CD4-positive, alpha-beta T cell treated with Interleukin-15 for 1 hour (primary cell): ENCODE measurements at regions not wholly inside any gene's neighbourhood (a gene's known extent, or its start where the extent isn't known, plus 50 kb on each side); places are given as distances from the start of the nearest gene placed in this dataset.

Experiments used
- DNase-seq: peaks from one replicate; pipeline ENCODE4 v3.0.0-alpha.2; 2020

DNA sequence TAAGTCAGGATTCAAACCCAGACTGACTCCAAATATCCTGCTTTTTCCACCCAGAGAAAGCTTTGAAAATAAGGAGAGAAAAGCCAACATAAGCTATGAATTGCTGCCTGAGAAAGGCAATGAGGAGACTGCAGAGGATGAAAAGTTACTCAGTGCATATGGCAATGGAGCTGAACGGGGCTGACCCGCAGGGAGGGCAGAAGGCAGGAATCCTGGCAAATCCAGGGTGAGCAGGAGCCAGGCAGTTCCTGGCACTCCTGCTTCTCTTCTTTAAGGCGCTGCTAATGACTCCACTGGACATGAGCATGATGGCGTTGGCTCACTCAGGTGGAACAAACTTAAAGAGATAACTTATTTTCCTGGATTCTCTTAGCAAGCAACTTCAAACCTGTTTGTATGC, 95.2 kb upstream of the TMCC3 start:
- no peak for DNase-seq

DNA sequence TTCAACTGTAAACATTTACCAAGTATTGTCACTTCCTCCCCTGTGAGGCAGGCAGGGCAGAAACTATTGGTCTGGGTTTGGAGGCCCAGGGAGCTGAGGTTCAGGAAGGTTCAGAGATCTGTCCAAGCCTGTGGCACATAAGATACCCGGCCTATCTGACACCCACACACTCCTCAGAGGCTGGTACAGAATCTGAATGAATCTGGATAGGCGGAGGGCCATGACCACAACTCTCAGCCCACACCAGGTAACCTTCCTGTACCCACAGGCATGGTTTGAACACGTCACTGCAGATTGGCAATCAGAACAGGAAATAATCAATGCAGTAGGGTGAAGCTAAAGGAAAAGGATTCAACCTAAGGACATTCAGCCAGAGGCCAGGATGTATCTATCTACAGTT, 92.8 kb upstream of the TMCC3 start:
- DNase-seq, result no peak

- no peak for DNase-seq
Measured at GRCh38 chr12:94740601-94741362, 90.4 kb upstream of the TMCC3 start.

DNA sequence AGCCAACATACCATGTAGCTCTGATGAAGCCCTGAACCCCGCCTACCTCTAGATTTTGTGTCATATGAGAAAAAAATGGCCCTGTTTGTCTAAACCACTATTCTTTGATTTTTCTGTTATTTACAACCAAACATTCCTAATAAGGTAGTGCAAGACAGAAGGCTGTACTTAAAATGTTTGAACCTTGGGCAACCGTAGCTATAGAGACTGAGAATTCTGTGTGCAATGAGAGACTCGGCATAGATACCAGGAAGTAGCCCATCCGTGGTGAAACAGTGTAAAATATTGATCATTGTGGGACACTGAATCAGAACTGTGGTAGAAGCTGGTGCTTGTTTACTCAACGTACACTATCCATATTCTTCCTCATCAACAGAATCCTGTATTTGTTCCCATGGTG, 86.5 kb upstream of the TMCC3 start:
- no peak for DNase-seq

- no peak for DNase-seq
Measured at GRCh38 chr12:94736004-94736403, 85.6 kb upstream of the TMCC3 start.

DNA sequence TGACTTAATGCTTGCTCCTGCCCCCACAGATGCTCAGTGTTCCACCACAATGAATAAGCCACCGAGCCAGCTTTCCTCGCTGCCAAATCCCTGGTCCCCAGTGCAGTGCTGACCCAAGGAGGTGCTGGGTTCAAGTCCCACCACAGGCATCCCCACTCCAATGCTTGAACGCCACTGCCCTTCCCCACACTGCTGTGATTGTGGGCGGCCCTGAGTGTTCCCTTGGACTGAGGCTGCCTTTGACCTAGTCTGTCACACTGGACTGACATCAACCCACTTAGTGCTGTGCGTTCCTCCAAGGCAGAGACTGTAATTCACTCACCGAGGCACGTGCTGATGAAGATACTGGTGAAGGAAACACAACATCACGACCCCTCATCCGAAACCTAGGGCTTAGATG, 83.4 kb upstream of the TMCC3 start:
- DNase-seq, result no peak

DNA sequence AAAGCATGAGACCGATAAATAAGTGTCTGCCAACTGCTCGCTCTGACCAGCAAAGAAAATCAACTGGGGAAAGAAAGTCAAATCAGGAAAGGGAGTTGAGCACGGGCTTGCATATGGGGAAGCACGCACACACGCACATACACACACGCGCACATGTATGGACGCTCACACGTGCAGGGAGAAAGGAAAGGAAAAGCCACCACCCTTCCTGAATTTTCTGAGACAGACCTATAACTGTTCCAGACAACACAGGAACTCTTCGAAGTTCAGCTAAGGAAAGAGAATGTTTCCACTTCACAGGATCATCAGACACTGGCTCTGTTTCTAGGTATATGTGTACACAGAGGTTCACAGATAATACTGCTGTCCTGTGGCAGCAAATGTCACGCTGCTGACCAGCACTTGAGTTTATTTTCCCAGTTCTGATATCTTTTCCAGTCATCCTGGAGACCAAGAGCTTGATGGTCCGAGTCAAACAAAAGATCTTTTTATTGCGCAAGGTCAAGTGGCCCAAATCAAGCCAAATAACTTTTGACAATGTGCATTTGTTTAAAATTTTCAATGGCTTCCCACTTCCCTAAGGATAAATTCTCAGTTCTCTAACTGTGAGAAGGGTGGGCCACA, 82.1 kb upstream of the TMCC3 start:
- DNase-seq, result no peak

DNA sequence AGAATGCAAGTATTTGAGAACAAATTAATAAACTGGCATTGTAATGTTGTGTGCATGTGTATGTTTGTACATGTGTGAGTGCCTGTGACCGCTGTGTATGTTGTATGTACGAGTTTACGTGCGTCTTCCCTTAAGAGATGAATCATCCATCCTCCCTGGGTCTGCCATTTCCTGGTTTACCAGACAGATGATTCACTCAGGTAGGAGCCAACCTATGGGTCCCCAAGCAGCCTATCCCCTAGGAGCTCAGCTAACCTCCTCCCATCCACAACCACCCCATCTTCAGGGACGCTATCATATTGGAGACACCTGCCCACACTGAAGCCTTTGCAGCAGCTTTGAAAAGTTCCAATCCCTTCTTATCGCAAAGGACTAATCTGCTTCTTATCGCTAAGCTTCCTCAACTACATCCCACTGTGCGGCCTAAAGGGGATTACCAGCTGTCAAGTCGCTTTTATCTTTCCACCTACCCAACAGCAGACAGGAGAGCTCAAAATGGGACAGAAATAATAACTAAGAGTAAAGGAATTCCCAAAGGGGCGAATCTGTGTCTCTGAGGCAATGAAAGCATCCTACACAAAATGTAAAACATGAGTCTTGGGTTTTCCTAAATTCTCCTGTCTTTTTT, 81.5 kb upstream of the TMCC3 start:
- no peak for DNase-seq

DNA sequence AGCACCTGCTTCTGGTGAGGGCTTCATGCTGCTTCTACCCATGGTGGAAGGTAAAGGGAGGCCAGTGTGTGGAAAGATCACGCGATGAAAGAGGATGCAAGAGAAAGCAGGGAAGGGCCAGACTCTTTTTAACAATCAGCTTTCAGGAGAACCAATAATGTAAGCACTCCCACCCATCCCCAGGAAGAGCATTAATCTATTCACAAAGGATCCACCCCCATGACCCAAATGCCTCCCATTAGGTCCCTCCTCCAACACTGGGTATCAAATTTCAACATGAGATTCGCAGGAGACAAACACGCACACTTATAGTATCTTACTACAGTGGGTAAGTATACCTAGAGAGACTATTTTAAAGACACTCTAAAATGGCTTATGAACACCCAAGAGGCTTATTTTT, 80.5 kb upstream of the TMCC3 start:
- no peak for DNase-seq

DNA sequence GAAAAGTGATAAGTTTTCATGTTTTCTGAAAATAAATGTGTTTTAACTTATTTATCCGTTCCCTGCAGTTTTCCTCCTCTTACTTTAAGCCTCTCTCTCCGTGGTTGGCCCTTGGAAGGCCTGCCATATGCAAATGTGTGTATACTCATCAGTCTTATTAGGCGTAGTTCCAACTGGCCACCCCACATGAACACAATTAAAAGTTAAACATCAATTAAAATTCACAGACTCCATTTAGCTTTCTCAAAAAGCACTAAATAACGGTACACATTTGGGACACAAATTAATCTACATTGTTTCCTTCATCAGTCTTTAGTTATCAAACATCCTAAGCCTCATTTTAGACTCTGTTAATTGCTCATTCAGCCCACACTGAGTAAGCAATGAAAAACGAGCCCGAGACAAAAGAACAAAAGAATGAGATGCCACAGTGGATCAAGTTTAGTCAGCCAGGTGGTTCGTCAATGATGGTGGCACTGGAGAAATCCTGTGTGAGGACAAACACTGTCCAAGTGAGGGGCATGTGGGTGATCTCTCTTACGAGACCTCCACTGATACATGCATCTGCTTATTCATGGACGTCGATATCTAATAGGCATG, 76.0 kb upstream of the TMCC3 start:
- no peak for DNase-seq

DNA sequence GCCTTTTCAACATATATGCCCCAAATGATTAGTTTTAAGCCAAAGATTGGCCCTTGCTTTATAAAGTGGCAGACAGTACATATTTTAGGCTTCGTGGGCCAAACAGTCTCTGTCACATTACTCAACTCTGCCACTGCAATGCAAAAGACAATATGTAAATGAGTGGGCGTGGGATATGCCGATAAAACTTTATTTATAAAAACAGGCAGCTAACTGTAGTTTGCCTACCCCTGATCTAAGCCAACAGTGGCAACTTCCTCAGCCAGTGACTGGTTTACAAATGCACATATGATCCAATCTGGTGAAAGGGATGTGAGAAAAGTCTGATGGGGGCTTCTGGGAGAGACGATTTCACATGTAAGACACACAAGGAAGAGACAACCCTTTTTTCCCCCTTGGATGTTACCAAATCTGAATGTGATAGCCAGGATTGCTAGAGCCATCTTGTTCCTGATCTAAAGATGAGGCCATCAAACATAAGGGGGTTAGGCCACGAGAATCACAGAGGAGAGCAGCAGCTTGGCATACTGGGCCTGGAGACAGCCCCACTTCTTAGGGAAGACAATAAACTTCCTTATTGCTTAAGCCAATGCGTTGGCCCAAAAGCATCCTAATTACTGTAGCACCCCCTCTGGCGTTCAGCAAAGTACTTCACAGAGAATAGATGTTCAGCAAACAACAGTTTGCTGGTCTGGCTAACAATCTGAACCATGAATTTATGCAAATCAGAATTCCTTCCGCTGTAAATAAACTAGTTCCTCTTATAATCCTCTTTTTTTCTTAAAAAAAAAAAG, 75.2 kb upstream of the TMCC3 start:
- DNase-seq, result peak; percentile 21

- no peak for DNase-seq
Measured at GRCh38 chr12:94722664-94723063, 72.3 kb upstream of the TMCC3 start.

DNA sequence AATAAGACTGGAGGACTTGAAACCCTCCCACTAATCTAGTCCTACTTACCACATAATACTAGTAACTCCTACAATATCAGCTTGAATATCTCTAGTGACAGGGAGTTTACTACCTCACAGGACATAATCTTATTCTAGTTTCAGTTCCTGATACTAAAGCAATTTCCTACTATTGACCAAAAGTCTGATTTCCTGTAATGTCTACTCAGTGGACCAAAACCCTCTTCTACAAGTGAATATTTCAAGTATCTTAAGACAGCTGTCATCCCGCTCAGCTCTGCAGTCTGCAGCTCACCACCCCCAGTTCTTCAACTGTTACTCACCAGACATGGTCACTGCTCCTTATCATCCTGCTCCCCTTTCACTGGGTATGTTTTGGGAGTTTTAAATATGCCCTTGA, 70.8 kb upstream of the TMCC3 start:
- DNase-seq, result no peak

DNA sequence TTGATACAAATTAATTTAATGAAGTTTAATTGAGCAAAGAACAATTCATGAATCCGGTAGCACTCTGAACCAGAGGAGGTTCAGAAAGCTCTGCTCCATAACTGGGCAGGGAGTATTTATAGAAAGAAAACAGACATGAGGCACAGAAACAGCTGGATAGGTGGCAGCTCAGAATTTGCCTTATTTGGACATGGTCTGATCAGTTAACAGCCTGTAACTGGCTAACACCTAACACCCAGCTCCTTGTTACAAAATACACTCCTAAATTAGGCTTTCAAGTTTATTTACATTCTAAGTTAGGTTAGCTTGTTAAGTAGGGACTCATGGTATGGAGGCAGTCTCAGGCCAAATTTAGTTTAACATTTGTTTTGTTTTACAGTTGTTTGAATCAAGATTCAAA, 67.8 kb upstream of the TMCC3 start:
- DNase-seq, result no peak

- DNase-seq, result no peak
Measured at GRCh38 chr12:94717656-94718055, 67.3 kb upstream of the TMCC3 start.

DNA sequence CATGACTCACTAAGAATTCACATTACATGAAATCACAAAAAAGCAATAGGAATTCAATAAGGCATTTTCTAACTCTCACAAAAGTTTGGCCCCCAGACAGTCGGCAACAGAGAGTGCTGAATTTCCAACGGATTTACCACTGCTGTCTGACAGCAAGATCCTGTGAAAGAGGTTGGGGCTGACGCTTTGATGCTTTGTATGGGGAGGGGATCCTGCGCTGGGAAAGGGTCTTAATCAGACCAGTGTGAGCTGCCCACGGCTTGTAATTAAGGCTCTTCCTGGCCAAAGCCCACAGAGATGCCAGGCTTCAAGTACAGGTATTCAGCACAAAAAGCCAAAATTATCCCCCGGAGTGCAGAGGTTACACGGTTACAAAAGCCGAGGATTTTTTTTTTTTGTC, 66.8 kb upstream of the TMCC3 start:
- no peak for DNase-seq

DNA sequence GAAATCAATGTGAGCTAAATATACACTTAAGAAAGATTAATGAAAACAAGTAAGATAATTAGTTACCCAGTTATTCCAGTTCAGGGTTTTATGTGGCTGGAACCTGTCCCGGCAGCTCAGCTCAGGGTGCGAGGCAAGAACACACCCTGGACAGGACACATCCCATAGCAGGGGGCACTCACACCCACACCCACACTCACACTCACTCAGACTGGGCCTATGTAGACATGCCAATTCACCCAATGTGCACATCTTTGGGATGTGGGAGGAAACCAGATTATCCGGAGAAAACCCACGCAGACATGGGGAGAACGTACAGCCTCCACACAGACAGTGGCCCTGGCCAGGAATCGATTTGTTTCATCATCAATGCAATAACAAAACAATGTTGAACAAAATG, 66.0 kb upstream of the TMCC3 start:
- DNase-seq, result no peak

DNA sequence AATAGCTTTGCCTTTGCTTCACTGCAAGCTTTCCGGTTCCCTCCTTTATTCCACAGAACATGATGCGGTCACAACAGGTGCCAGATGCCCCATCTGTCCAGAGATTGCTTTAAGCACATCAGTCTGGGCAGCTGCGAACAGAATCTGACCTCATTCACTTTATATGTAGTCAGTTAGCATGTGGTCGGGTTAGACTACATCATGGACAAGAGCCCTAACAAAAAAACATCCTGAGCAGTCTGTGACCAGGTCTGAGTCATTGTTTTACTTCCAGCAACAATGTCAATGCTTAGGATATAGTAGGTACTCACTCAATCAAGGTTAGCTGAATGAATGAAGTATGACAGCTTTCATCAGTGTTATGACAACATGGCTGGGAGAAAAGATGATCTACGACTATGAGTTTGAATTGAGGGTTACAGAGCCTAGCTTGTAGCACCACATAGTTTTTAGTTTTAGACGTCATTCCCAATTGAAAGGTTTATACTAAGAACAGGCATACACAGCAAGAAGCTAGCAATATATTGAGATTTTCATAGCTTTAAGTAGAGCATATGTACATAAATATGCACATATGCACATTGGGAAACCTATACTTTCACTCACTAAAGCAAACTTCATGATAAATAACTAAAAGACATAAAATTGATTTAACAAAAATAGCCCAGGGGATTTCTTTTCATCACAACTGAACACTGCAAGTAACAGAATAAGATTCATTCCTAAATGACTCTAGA, 64.2 kb upstream of the TMCC3 start:
- no peak for DNase-seq

GRCh38 chr12:94712815-94713515, 62.6 kb upstream of the TMCC3 start:
- DNase-seq, result no peak

DNA sequence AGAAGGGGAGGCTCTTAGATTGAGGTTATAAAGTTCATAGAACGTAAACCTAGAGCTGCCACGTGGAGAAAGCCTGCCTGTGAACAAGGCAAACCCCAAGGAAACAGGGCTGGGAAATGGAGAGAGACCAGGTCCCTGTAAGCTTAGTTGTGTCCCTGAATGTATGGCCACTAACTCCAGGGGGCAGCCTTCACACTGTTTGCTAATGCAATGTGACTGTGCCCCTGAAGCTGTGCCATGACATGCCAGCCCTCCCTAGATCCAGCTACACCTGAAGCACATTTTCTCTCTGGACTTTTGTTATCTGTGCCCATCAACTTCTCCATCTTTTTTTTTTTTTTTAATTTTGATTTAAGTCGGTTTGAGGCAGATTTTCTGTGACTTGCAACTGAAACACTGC, 60.6 kb upstream of the TMCC3 start:
- peak; percentile 24 for DNase-seq

DNA sequence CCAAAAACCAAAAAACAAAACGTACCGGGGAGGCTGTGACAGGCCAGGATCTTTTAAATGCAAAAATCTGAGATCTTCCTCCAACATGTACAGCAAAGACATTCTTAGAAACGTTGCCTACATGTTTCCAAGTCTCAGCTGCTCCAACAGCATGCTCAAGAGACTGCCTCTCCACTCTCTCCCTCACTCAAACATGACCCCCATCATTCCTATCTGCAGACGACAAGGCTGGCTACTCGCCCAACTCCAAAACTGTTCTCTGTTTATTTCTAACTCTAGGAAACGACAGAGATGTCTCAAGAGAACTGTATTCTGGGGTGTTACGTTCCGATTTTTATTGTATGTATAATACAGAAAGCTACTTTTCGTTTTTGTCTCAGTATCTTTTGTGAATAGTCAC, 57.5 kb upstream of the TMCC3 start:
- DNase-seq, result no peak

DNA sequence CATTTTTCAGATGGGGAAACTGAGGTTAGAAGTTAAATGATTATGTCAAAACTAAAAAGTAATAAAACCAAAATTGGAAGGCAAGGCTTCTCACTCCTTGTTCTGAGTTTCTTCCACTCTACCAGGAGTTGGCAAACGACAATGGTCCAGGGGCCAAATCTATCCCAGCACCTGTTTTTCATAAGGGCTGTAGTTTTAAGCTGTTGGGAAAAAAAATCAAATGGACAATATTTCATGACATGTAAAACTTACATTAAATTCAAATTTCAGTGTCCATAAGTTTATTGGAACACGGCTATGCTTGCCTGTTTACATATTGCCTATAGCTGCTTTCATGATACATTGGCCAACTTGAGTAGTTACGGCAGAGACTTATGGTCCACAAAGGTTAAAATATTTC, 56.7 kb upstream of the TMCC3 start:
- DNase-seq, result no peak
